ENCODE measurements at regions not wholly inside any gene's neighbourhood (a gene's known extent, or its start where the extent isn't known, plus 50 kb on each side); places are given as distances from the start of the nearest gene placed in this dataset.

DNA sequence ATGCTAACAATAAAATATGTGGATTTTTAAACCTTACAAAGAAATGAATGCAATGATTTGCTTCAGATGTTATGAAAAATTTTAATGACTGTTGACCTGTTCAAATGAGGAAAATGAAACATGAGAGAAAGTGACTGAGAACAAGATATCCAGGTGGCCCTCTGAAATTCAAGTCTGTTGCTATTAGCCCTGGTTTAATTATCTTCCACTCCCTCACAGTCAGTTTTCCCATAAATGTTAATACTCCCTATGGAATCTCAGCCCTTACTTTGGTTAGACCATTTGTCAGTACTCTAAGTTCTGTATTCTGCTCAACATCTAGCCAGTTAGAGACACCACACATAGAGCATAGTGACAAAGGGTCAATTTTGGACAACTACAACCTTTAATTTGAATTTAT is 327.8 kb downstream of the PDGFC start:
- no peaks in the 10 kb centered on the region for H3K36me3 ChIP-seq (replicated peaks)
- no peaks in the 10 kb centered on the region for H3K27me3 ChIP-seq (replicated peaks)
- H3K27ac ChIP-seq, result no peak overlapping the region
- TF ChIP-seq CTCF (IDR thresholded peaks at IDR 0.05; ENCODE audit: low read depth, low read length, missing control alignments), result no peak
- DNase-seq, result no peak
- H3K4me3 ChIP-seq (ENCODE audit: low read depth, low read length), result no peak overlapping the region
- in situ Hi-C loops (cut with HindIII; ENCODE audit: low pct_ligation_motif_present, low sequenced_read_pairs), result no loop called here

DNA sequence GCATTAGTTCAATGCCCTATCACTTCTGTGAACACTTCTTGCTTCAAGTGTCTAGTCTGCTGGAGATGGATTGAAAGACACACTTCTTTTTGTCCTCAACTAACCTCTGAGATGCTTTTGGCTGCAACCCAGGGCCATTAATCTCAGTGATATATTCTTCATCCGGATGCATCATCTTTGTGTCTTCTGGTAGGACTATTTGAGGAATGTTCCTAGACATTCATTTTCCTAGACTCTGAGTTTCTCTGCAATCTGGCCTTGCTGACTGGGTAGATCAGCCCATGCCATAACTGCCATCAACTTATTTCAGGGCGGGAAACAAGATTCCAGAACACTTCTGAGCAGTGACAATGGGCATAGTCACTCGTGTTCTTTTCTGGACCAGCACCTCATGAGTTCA is 329.4 kb downstream of the PDGFC start:
- in situ Hi-C loops (cut with HindIII; ENCODE audit: low pct_ligation_motif_present, low sequenced_read_pairs), result no loop called here
- peak; percentile 26 for DNase-seq
- H3K27me3 ChIP-seq (replicated peaks), result no peaks in the 10 kb centered on the region
- H3K27ac ChIP-seq, result no peak overlapping the region
- no peak overlapping the region for H3K4me3 ChIP-seq (ENCODE audit: low read depth, low read length)
- H3K36me3 ChIP-seq (replicated peaks), result no peaks in the 10 kb centered on the region
- TF ChIP-seq CTCF (IDR thresholded peaks at IDR 0.05; ENCODE audit: low read depth, low read length, missing control alignments), result no peak

DNA sequence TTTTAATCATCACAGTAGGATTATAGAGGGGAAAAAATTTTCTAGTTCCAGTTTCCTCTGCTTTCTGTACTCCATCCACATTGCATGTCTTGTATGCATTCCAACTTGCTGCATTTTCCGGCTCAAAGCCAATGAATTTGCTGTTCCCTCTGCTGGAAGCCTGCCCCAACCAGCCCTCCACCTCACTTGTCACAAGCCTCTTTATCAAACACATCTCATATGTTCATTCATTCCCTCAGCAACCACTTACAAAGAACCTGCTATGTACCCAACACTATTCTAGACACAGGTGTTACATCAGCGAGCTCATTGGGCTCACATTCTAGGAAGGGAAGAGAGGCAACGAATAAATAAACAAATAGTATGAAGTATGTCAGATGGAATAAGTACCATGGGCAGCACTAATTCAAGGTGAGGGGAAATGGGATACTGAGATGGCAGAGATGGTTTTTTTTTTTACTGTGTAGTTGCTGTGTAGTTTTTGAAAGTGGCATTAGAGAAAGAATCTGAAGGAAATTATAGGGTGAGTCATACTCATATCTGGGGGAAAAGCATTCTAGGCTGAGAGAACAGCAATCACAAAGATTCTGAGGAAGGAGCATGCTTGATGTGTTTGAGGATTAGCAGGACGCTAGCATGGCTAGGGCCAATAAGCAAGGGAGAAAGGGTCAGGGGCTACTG is 332.5 kb downstream of the PDGFC start:
- TF ChIP-seq CTCF (IDR thresholded peaks at IDR 0.05; ENCODE audit: low read depth, low read length, missing control alignments), result no peak
- H3K4me3 ChIP-seq (ENCODE audit: low read depth, low read length), result no peak overlapping the region
- peak overlapping the region; percentile 72 for H3K27ac ChIP-seq
- no peaks in the 10 kb centered on the region for H3K36me3 ChIP-seq (replicated peaks)
- no peaks in the 10 kb centered on the region for H3K27me3 ChIP-seq (replicated peaks)
- in situ Hi-C loops (cut with HindIII; ENCODE audit: low pct_ligation_motif_present, low sequenced_read_pairs), result no loop called here
- peak; percentile 82 for DNase-seq

- peak; percentile 10 for TF ChIP-seq CTCF (IDR thresholded peaks at IDR 0.05; ENCODE audit: low read depth, low read length, missing control alignments)
- peak overlapping the region; percentile 72 for H3K27ac ChIP-seq
- H3K4me3 ChIP-seq (ENCODE audit: low read depth, low read length), result no peak overlapping the region
- in situ Hi-C loops (cut with HindIII; ENCODE audit: low pct_ligation_motif_present, low sequenced_read_pairs), result no loop called here
- peak; percentile 58 for DNase-seq
- no peaks in the 10 kb centered on the region for H3K27me3 ChIP-seq (replicated peaks)
- H3K36me3 ChIP-seq (replicated peaks), result no peaks in the 10 kb centered on the region
Observed at GRCh38 chr4:156638334-156638733, 333.3 kb downstream of the PDGFC start.

DNA sequence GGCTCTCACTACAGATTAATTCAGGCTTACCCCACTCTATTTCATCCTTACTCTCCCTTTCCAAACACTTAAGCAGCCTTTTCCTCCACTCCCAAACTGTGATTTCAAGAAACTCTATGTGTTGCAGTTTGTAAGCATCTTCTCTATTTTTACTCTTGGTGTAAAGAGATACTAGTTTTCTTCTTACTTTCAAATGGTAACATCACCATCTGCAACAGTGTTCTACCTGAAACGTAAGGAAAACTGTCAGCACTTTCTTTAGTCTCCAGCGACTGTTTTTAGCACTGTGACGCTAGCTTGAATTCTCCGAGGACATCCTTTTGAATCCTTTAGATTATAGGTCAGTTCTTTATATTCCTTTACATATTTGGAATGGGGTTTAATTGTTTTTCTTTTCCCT is 335.2 kb downstream of the PDGFC start:
- no peaks in the 10 kb centered on the region for H3K36me3 ChIP-seq (replicated peaks)
- no peak for TF ChIP-seq CTCF (IDR thresholded peaks at IDR 0.05; ENCODE audit: low read depth, low read length, missing control alignments)
- no peak overlapping the region for H3K4me3 ChIP-seq (ENCODE audit: low read depth, low read length)
- H3K27ac ChIP-seq, result no peak overlapping the region
- no peak for DNase-seq
- in situ Hi-C loops (cut with HindIII; ENCODE audit: low pct_ligation_motif_present, low sequenced_read_pairs), result no loop called here
- no peaks in the 10 kb centered on the region for H3K27me3 ChIP-seq (replicated peaks)

GRCh38 chr4:156635051-156635450 is 336.5 kb downstream of the PDGFC start:
- H3K27me3 ChIP-seq (replicated peaks), result no peaks in the 10 kb centered on the region

More at GRCh38 chr4:156635051-156635450, 336.5 kb downstream of the PDGFC start:
- DNase-seq, result peak; percentile 15
- Histone ChIP-seq H3K27ac (peak overlapping the region; percentile 0), H3K36me3 (replicated peaks) (no peaks in the 10 kb centered on the region), H3K4me3 (ENCODE audit: low read depth, low read length) (no peak overlapping the region)
- in situ Hi-C loops (cut with HindIII; ENCODE audit: low pct_ligation_motif_present, low sequenced_read_pairs), result no loop called here
- no peak for TF ChIP-seq CTCF (IDR thresholded peaks at IDR 0.05; ENCODE audit: low read depth, low read length, missing control alignments)

Measured in brain microvascular endothelial cell (primary cell).